ENCODE measurements at regions not wholly inside any gene's neighbourhood (a gene's known extent, or its start where the extent isn't known, plus 50 kb on each side); places are given as distances from the start of the nearest gene placed in this dataset.

- DNase-seq (ENCODE audit: low read depth, low spot score) (no peak), FAIRE-seq (no peak), ATAC-seq (no peak)
- ChIA-PET SMC1A (ENCODE audit: uncharacterized antibody, unreplicated experiment) (no interaction called here), POLR2A (no interaction called here), CTCF (interaction anchor here (0.7 kb wide), 1 partner anchor 13 kb away, joined by 5 read pairs; no protein-coding TSS in a partner anchor), RAD21 (ENCODE audit: unreplicated experiment) (no interaction called here)
- H3K36me3 ChIP-seq (ENCODE audit: control insufficient read depth in 2 of 2, insufficient read depth in 2 of 2, low read length in 1 of 2): no peaks in the 10 kb centered on the region
- H3K79me2 ChIP-seq (ENCODE audit: control insufficient read depth, insufficient read depth, low read length): no peaks in the 10 kb centered on the region
- WGBS (ENCODE audit: insufficient coverage, insufficient replicate concordance, low lambda C conversion rate, missing lambda C conversion rate): 18% methylated on average over 2 of the region's 2 CpGs
- in situ Hi-C loops (cut with MboI) (no loop called here), intact Hi-C loops (cut with micrococcal nuclease; ENCODE audit: unreplicated experiment) (no loop called here)
- no peak overlapping the region for H3K27ac ChIP-seq (ENCODE audit: control insufficient read depth, insufficient read depth)
- no peak overlapping the region for H3K4me2 ChIP-seq (ENCODE audit: control insufficient read depth, insufficient read depth)
- no peaks in the 10 kb centered on the region for H4K20me1 ChIP-seq (ENCODE audit: control insufficient read depth, insufficient read depth)
- H2AFZ ChIP-seq (ENCODE audit: control insufficient read depth, low read depth, low read length): no peak overlapping the region
- no peak overlapping the region for H3K4me3 ChIP-seq
- TF ChIP-seq PML (IDR thresholded peaks at IDR 0.05; ENCODE audit: low read length) (no peak), ETV6 (conservative IDR thresholded peaks at IDR 0.05 in 1 of 2, IDR thresholded peaks at IDR 0.05 in 1 of 2; ENCODE audit: borderline replicate concordance in 1 of 2, low read depth in 1 of 2) (peak in 1 of 2 experiments; percentile 14; a peak in 1 of 4 replicates), ZBTB33 (IDR thresholded peaks at IDR 0.05) (no peak), EZH2 (IDR thresholded peaks at IDR 0.05; ENCODE audit: borderline replicate concordance, control insufficient read depth, low read depth, low read length) (no peak), FOS (IDR thresholded peaks at IDR 0.05; ENCODE audit: borderline replicate concordance, extremely low read depth, insufficient read length) (no peak)
- H3K27me3 ChIP-seq (replicated peaks in 1 of 2; ENCODE audit: control insufficient read depth in 2 of 2, insufficient read depth in 2 of 2, low read length in 1 of 2): no peaks in the 10 kb centered on the region
- BruUV-seq (replicated peaks): no TSS peak
- H3K9ac ChIP-seq (ENCODE audit: control insufficient read depth, insufficient read depth, low read length): no peak overlapping the region
- H3K9me3 ChIP-seq (replicated peaks; ENCODE audit: control insufficient read depth, insufficient read depth, low read length): no peaks in the 10 kb centered on the region
- no peaks in the 10 kb centered on the region for H3K4me1 ChIP-seq (ENCODE audit: control insufficient read depth, insufficient read depth, low read length)
These were observed 181.7 kb upstream of the ZC3H12C start for GRCh38 chr11:109911488-109911887.

GRCh38 chr11:109914038-109914437 is 179.2 kb upstream of the ZC3H12C start:
- no peaks in the 10 kb centered on the region for H3K9me3 ChIP-seq (replicated peaks; ENCODE audit: control insufficient read depth, insufficient read depth, low read length)
- in situ Hi-C loops (cut with MboI): no loop called here

More at GRCh38 chr11:109914038-109914437, 179.2 kb upstream of the ZC3H12C start:
- no peaks in the 10 kb centered on the region for H4K20me1 ChIP-seq (ENCODE audit: control insufficient read depth, insufficient read depth)
- no peaks in the 10 kb centered on the region for H3K36me3 ChIP-seq (ENCODE audit: control insufficient read depth in 2 of 2, insufficient read depth in 2 of 2, low read length in 1 of 2)
- BruUV-seq (replicated peaks): no TSS peak
- H3K4me3 ChIP-seq: no peak overlapping the region
- no peak overlapping the region for H3K4me2 ChIP-seq (ENCODE audit: control insufficient read depth, insufficient read depth)
- FAIRE-seq (no peak), DNase-seq (ENCODE audit: low read depth, low spot score) (no peak), ATAC-seq (no peak)
- H3K4me1 ChIP-seq (ENCODE audit: control insufficient read depth, insufficient read depth, low read length): no peaks in the 10 kb centered on the region
- H3K27ac ChIP-seq (ENCODE audit: control insufficient read depth, insufficient read depth): no peak overlapping the region
- CTCF ChIA-PET: interaction anchor here (0.8 to 2.0 kb wide), 7 partner anchors 15 to 63 kb away, joined by 3 to 9 read pairs (median 5); no protein-coding TSS in a partner anchor
- intact Hi-C loops (cut with micrococcal nuclease; ENCODE audit: unreplicated experiment): no loop called here
- H3K79me2 ChIP-seq (ENCODE audit: control insufficient read depth, insufficient read depth, low read length): no peaks in the 10 kb centered on the region
- POLR2A ChIA-PET: no interaction called here
- 48% methylated on average over 4 of the region's 4 CpGs for WGBS (ENCODE audit: insufficient coverage, insufficient replicate concordance, low lambda C conversion rate, missing lambda C conversion rate)
- RAD21 ChIA-PET (ENCODE audit: unreplicated experiment): interaction anchor here (1.1 to 2.7 kb wide), 3 partner anchors 25 to 61 kb away, joined by 3 to 5 read pairs (median 4); no protein-coding TSS in a partner anchor
- H3K27me3 ChIP-seq (replicated peaks in 1 of 2; ENCODE audit: control insufficient read depth in 2 of 2, insufficient read depth in 2 of 2, low read length in 1 of 2): no peaks in the 10 kb centered on the region
- SMC1A ChIA-PET (ENCODE audit: uncharacterized antibody, unreplicated experiment): interaction anchor here (0.6 to 1.5 kb wide), 5 partner anchors 25 to 1224 kb away, joined by 3 to 5 read pairs (median 3); no protein-coding TSS in a partner anchor
- H3K9ac ChIP-seq (ENCODE audit: control insufficient read depth, insufficient read depth, low read length): no peak overlapping the region
- H2AFZ ChIP-seq (ENCODE audit: control insufficient read depth, low read depth, low read length): no peak overlapping the region
- TF ChIP-seq SREBF2 (IDR thresholded peaks at IDR 0.05; ENCODE audit: low read length): no peak
- TF ChIP-seq GABPA (IDR thresholded peaks at IDR 0.05; ENCODE audit: low read depth): no peak
- TF ChIP-seq PBX3 (IDR thresholded peaks at IDR 0.05; ENCODE audit: insufficient replicate concordance, low read depth, low read length): no peak
- TF ChIP-seq CHD4 (IDR thresholded peaks at IDR 0.05): no peak
- no peak for TF ChIP-seq ESRRA (IDR thresholded peaks at IDR 0.05; ENCODE audit: low read length)
